LNCAP (cell line): ENCODE measurements at regions not wholly inside any gene's neighbourhood (a gene's known extent, or its start where the extent isn't known, plus 50 kb on each side); places are given as distances from the start of the nearest gene placed in this dataset.

ENCODE experiments used
- CTCF ChIP-seq: fragments of 450-650 bp; IDR thresholded peaks from 2 replicates; pipeline ENCODE4 v1.5.1; 2017; ENCODE audit warnings: mild to moderate bottlenecking

DNA sequence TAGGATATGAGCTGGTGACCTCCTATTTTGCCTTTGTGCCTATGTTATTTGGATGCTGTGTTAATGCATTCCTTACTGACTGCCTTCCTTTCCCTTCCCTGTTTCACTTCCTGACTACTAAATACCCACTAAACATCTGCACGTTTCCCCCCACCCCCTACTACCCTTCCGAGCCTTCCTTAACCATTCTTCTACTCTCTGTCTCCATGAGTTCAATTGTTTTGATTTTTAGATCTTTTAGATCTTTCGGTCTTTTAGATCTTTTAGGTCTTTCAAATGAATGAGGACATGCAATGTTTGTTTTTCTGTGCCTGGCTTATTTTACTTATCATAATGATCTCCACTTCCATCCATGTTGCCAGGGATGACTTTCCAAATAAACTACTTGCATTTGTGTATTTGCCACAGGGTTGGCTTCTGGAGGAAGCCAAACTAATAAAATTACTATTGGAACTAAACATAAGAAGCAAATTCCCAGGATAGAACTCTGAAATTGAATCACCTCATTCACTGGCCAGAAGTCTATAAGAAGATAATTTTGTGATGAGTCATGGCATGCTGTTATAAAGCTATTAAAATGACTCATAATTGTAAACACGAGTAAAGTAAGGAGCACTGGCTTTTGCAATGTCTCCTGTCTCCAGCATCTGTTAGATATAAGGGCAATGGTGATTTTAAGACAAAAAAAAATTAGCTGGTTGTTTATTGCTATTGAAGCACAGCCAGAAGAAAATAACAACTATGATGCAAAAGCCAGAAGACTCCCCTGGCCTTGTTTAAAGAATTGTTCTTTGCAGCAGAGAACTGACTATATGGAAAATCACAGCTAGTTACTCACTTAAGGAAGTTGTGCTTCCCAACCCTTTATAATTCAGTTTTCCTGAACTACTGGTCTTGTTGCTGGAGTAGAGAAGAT is 586.3 kb downstream of the LRFN5 start:
- no peak for TF ChIP-seq CTCF

DNA sequence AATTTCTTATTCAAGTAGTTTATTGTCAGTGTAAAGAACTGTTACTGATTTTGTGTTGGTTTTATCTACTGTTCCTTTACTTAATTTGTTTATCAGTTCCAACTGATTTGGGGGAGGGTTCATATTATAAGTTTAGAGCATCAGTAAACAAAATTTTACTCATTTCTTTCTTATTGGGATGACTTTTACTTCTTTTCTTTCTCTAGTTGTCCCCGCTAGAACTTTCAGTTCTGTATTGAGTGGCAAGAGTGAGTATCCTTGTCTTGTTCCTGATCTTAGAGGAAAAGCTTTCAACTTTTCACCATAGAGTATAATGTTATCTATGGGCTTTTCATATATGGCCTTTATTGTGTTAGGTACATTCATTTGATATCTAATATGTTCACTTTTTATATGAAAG is 584.1 kb downstream of the LRFN5 start:
- no peak for TF ChIP-seq CTCF

GRCh38 chr14:42187846-42188245 is 581.2 kb downstream of the LRFN5 start:
- TF ChIP-seq CTCF, result no peak

DNA sequence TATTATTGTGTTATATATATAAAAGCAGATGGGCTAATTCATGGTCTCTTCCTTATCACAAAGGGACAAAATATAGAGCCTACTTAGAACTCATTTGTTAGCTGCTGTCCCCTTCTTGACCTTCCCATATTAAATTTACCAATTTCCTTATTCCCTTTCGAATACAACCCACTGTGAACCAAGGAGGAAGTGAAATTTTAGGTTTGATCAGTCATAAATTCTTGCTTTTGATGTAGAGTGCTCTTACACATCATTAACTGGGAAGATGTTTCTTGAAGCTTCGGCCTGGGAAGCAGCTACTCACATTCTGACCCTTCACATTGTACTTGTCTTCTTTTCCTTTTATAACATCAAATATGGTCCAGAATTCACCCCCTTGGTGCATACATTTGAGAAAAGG is 579.0 kb downstream of the LRFN5 start:
- TF ChIP-seq CTCF, result no peak

DNA sequence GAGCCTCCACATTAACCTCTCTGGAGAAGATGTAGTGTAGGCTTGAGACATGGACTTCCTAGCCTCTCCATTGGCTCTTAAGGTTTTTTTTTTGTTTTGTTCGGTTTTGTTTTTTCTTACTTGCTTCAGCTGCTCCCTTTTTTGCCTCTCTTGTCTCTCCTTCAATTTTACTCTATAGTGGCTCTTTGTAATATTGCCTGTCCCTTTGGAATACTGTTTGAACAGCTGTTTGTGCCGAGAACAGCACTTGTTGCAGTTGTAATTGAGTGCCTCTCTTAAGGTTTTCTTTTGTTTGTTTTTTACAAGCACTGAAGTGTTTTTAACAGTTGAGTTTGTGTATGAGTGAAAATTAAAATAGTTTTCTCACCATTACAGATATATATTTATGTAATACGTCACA is 567.7 kb downstream of the LRFN5 start:
- no peak for TF ChIP-seq CTCF

DNA sequence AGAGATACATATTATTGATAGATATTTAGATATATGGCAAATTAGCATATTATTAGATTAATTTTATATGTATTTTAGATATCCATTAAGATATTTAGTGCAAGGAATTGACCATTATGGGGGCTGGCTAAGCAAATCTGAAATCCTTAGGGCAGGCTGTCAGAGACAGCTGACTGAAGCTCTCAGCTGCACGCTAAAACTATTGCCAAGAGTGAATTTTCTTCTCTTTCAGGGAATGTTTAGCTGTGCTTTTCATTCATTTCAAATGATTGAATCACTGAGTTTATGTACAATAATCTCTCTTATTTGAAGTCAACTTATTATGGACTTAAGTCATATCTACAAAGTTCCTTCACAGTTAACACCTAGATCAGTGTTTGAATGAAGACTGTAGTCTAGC is 566.5 kb downstream of the LRFN5 start:
- TF ChIP-seq CTCF, result no peak

- no peak for TF ChIP-seq CTCF
Observed at GRCh38 chr14:42172304-42172703, 565.6 kb downstream of the LRFN5 start.

- TF ChIP-seq CTCF, result no peak
Observed at GRCh38 chr14:42163136-42163535, 556.5 kb downstream of the LRFN5 start.
